C4-2B (cell line): ENCODE measurements at regions not wholly inside any gene's neighbourhood (a gene's known extent, or its start where the extent isn't known, plus 50 kb on each side); places are given as distances from the start of the nearest gene placed in this dataset.
"Not testable (repeated sequence)": the region's sequence is repeated elsewhere in the genome, so short reads cannot be mapped to it uniquely, and the experiment has no call there.

Experiments used
- H3K27ac ChIP-seq: fragments of 450-650 bp; 2 replicates; pipeline ENCODE4 v1.5.1; 2017
- CTCF ChIP-seq: fragments of 450-650 bp; conservative IDR thresholded peaks from 2 replicates; pipeline ENCODE4 v1.5.1; 2017; ENCODE audit warnings: mild to moderate bottlenecking
- ZFX ChIP-seq: fragments of 450-650 bp; IDR thresholded peaks from 2 replicates; pipeline ENCODE4 v1.6.1; 2017

GRCh38 chr4:103397541-103397940 is 199.4 kb upstream of the CENPE start:
- TF ChIP-seq CTCF (no peak), ZFX (no peak)
- no peak overlapping the region for H3K27ac ChIP-seq

GRCh38 chr4:103387508-103388011 is 189.4 kb upstream of the CENPE start:
- not testable (repeated sequence) for H3K27ac ChIP-seq

- not testable (repeated sequence) for H3K27ac ChIP-seq
Observed at GRCh38 chr4:103385565-103385964, 187.4 kb upstream of the CENPE start.

- TF ChIP-seq ZFX, result no peak
- no peak for TF ChIP-seq CTCF
- H3K27ac ChIP-seq, result no peak overlapping the region
Observed at GRCh38 chr4:103375278-103375677, 177.1 kb upstream of the CENPE start.

GRCh38 chr4:103374758-103375157 is 176.6 kb upstream of the CENPE start:
- H3K27ac ChIP-seq, result no peak overlapping the region
- TF ChIP-seq ZFX (no peak), CTCF (no peak)

- no peak overlapping the region for H3K27ac ChIP-seq
- no peak for TF ChIP-seq ZFX
- no peak for TF ChIP-seq CTCF
Observed at GRCh38 chr4:103374306-103374705, 176.2 kb upstream of the CENPE start.

GRCh38 chr4:103372002-103372558 is 173.9 kb upstream of the CENPE start:
- no peak overlapping the region for H3K27ac ChIP-seq
- no peak for TF ChIP-seq ZFX
- no peak for TF ChIP-seq CTCF

GRCh38 chr4:103370336-103370735 is 172.2 kb upstream of the CENPE start:
- H3K27ac ChIP-seq, result no peak overlapping the region
- TF ChIP-seq CTCF, result no peak
- no peak for TF ChIP-seq ZFX

- H3K27ac ChIP-seq, result no peak overlapping the region
- no peak for TF ChIP-seq CTCF
- no peak for TF ChIP-seq ZFX
Observed at GRCh38 chr4:103365285-103365684, 167.1 kb upstream of the CENPE start.
